ENCODE measurements at regions not wholly inside any gene's neighbourhood (a gene's known extent, or its start where the extent isn't known, plus 50 kb on each side); places are given as distances from the start of the nearest gene placed in this dataset.

GRCh38 chr5:154107010-154107409 lies 68.2 kb downstream of the MFAP3 start:
- Histone ChIP-seq H3K79me2 (ENCODE audit: insufficient read depth, low read depth, low read length) (no peaks in the 10 kb centered on the region), H3K4me3 (ENCODE audit: low read depth, low read length, poor library complexity, severe bottlenecking) (no peak overlapping the region), H2AFZ (ENCODE audit: low read length) (no peak overlapping the region), H3K9me2 (ENCODE audit: insufficient read depth, low read length) (no peaks in the 10 kb centered on the region), H4K20me1 (ENCODE audit: insufficient read depth, low read length) (no peaks in the 10 kb centered on the region), H3K4me1 (ENCODE audit: insufficient read depth, low read length, poor library complexity, severe bottlenecking) (no peaks in the 10 kb centered on the region), H3K27ac (ENCODE audit: low read depth, low read length, poor library complexity, severe bottlenecking) (no peak overlapping the region), H3K9me3 (ENCODE audit: low read length) (no peaks in the 10 kb centered on the region), H3K36me3 (ENCODE audit: insufficient read depth, low read length) (no peaks in the 10 kb centered on the region), H3K4me2 (ENCODE audit: low read length) (no peak overlapping the region)
- ChIA-PET CTCF (ENCODE audit: unreplicated experiment) (no interaction called here), POLR2A (interaction anchor here (0.9 kb wide), 1 partner anchor 13 kb away, joined by 3 read pairs; no protein-coding TSS in a partner anchor)
- intact Hi-C loops (cut with micrococcal nuclease; ENCODE audit: unreplicated experiment) = no loop called here
- TF ChIP-seq, protein P1, sequence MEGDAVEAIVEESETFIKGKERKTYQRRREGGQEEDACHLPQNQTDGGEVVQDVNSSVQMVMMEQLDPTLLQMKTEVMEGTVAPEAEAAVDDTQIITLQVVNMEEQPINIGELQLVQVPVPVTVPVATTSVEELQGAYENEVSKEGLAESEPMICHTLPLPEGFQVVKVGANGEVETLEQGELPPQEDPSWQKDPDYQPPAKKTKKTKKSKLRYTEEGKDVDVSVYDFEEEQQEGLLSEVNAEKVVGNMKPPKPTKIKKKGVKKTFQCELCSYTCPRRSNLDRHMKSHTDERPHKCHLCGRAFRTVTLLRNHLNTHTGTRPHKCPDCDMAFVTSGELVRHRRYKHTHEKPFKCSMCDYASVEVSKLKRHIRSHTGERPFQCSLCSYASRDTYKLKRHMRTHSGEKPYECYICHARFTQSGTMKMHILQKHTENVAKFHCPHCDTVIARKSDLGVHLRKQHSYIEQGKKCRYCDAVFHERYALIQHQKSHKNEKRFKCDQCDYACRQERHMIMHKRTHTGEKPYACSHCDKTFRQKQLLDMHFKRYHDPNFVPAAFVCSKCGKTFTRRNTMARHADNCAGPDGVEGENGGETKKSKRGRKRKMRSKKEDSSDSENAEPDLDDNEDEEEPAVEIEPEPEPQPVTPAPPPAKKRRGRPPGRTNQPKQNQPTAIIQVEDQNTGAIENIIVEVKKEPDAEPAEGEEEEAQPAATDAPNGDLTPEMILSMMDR (conservative IDR thresholded peaks at IDR 0.05; ENCODE audit: low read length) = no peak
- TF ChIP-seq EZH2phosphoT487 (IDR thresholded peaks at IDR 0.05; ENCODE audit: borderline replicate concordance, low read depth, low read length) = no peak
- no TSS peak for BruUV-seq (replicated peaks)
- DNase-seq (ENCODE audit: low spot score) = no peak

GRCh38 chr5:154107756-154108155 lies 69.0 kb downstream of the MFAP3 start:
- Histone ChIP-seq H3K79me2 (ENCODE audit: insufficient read depth, low read depth, low read length) (no peaks in the 10 kb centered on the region), H4K20me1 (ENCODE audit: insufficient read depth, low read length) (no peaks in the 10 kb centered on the region), H3K36me3 (ENCODE audit: insufficient read depth, low read length) (no peaks in the 10 kb centered on the region), H3K9me3 (ENCODE audit: low read length) (no peaks in the 10 kb centered on the region), H3K4me2 (ENCODE audit: low read length) (no peak overlapping the region), H3K4me1 (ENCODE audit: insufficient read depth, low read length, poor library complexity, severe bottlenecking) (no peaks in the 10 kb centered on the region), H3K4me3 (ENCODE audit: low read depth, low read length, poor library complexity, severe bottlenecking) (no peak overlapping the region), H2AFZ (ENCODE audit: low read length) (no peak overlapping the region), H3K9me2 (ENCODE audit: insufficient read depth, low read length) (no peaks in the 10 kb centered on the region), H3K27ac (ENCODE audit: low read depth, low read length, poor library complexity, severe bottlenecking) (no peak overlapping the region)
- ChIA-PET CTCF (ENCODE audit: unreplicated experiment) (no interaction called here), POLR2A (no interaction called here)
- TF ChIP-seq EZH2phosphoT487 (IDR thresholded peaks at IDR 0.05; ENCODE audit: borderline replicate concordance, low read depth, low read length) = no peak
- TF ChIP-seq, protein P1 (conservative IDR thresholded peaks at IDR 0.05; ENCODE audit: low read length) = no peak
- DNase-seq (ENCODE audit: low spot score) = no peak
- intact Hi-C loops (cut with micrococcal nuclease; ENCODE audit: unreplicated experiment) = no loop called here
- BruUV-seq (replicated peaks) = no TSS peak

GRCh38 chr5:154109416-154110106 lies 70.8 kb downstream of the MFAP3 start:
- Histone ChIP-seq H3K9me3 (ENCODE audit: low read length) (no peaks in the 10 kb centered on the region), H3K9me2 (ENCODE audit: insufficient read depth, low read length) (no peaks in the 10 kb centered on the region), H3K4me1 (ENCODE audit: insufficient read depth, low read length, poor library complexity, severe bottlenecking) (no peaks in the 10 kb centered on the region), H2AFZ (ENCODE audit: low read length) (no peak overlapping the region), H3K27ac (ENCODE audit: low read depth, low read length, poor library complexity, severe bottlenecking) (no peak overlapping the region), H3K4me2 (ENCODE audit: low read length) (no peak overlapping the region), H3K79me2 (ENCODE audit: insufficient read depth, low read depth, low read length) (no peaks in the 10 kb centered on the region), H3K4me3 (ENCODE audit: low read depth, low read length, poor library complexity, severe bottlenecking) (no peak overlapping the region), H4K20me1 (ENCODE audit: insufficient read depth, low read length) (no peaks in the 10 kb centered on the region), H3K36me3 (ENCODE audit: insufficient read depth, low read length) (no peaks in the 10 kb centered on the region)
- TF ChIP-seq, protein P1 (conservative IDR thresholded peaks at IDR 0.05; ENCODE audit: low read length) = no peak
- TF ChIP-seq EZH2phosphoT487 (IDR thresholded peaks at IDR 0.05; ENCODE audit: borderline replicate concordance, low read depth, low read length) = no peak
- intact Hi-C loops (cut with micrococcal nuclease; ENCODE audit: unreplicated experiment) = no loop called here
- ChIA-PET CTCF (ENCODE audit: unreplicated experiment) (no interaction called here), POLR2A (interaction anchor here (0.7 kb wide), 1 partner anchor 8 kb away, joined by 3 read pairs; no protein-coding TSS in a partner anchor)
- no peak for DNase-seq (ENCODE audit: low spot score)
- no TSS peak for BruUV-seq (replicated peaks)

Measured in OCI-LY7 (cell line).